GM12878 (cell line): ENCODE measurements at regions not wholly inside any gene's neighbourhood (a gene's known extent, or its start where the extent isn't known, plus 50 kb on each side); places are given as distances from the start of the nearest gene placed in this dataset.

Experiments
- ATAC-seq: fragments of 200-7000 bp; cut with Tn5 transposase; 3 replicates; pipeline ENCODE4 v1.9.1; 2020; ENCODE audit warnings: mild to moderate bottlenecking, moderate library complexity
- BruUV-seq: library from RNA; stranded (reverse); fragments of 400-500 nt; replicated peaks from 2 replicates; lab custom pipeline; 2021; lab: Mats Ljungman, UMichigan
- CTCF ChIA-PET: fragments of 300-600 bp; sonication (Branson Sonifier 250); formaldehyde crosslinking; extraction: SDS; loops from one replicate; lab custom pipeline; 2021; ENCODE audit warnings: inconsistent platforms; lab: Yijun Ruan, JAX
- POLR2A ChIA-PET: fragments of 350-600 bp; formaldehyde crosslinking; extraction: SDS; loops from one replicate; lab custom pipeline; 2021; ENCODE audit warnings: inconsistent platforms; lab: Charles Lee
- RAD21 ChIA-PET: fragments of 300-600 bp; sonication (Branson Sonifier 250); formaldehyde crosslinking; loops from one replicate; lab custom pipeline; 2023; ENCODE audit warnings: antibody characterized with exemption; ENCODE audit not compliant: unreplicated experiment; lab: Charles Lee
- SMC1A ChIA-PET: fragments of 300-600 bp; sonication (Branson Sonifier 250); formaldehyde crosslinking; loops from one replicate; lab custom pipeline; 2023; ENCODE audit not compliant: unreplicated experiment, uncharacterized antibody; lab: Charles Lee
- DNase-seq: peaks from one replicate; pipeline ENCODE4 v3.0.0-alpha.2; 2011; ENCODE audit warnings: low read depth, low spot score
- FAIRE-seq: peaks from 3 replicates; lab custom pipeline; 2011; peaks lifted over from hg19 to GRCh38; lab: Jason Lieb, UNC
- H2AFZ ChIP-seq: 2 replicates; pipeline ENCODE4 v1.6.0; 2011; ENCODE audit warnings: low read depth, low read length, control low read depth; ENCODE audit not compliant: control insufficient read depth
- H3K27ac ChIP-seq: 2 replicates; pipeline ENCODE4 v1.5.1; 2011; ENCODE audit warnings: control low read depth; ENCODE audit not compliant: control insufficient read depth, insufficient read depth
- H3K27me3 ChIP-seq, 2 experiments: replicated peaks in 1 of 2; 2 replicates each; pipeline versions ENCODE4 v1.6.0 to v1.6.1; 2011; ENCODE audit warnings: low read length in 1 of 2; ENCODE audit not compliant: control insufficient read depth in 2 of 2, insufficient read depth in 2 of 2
- H3K36me3 ChIP-seq, 2 experiments: 2 replicates each; pipeline ENCODE4 v1.5.1; 2011; ENCODE audit warnings: low read length in 1 of 2; ENCODE audit not compliant: control insufficient read depth in 2 of 2, insufficient read depth in 2 of 2
- H3K4me1 ChIP-seq: 2 replicates; pipeline ENCODE4 v1.6.1; 2011; ENCODE audit warnings: mild to moderate bottlenecking, low read length, moderate library complexity, mixed read lengths; ENCODE audit not compliant: control insufficient read depth, insufficient read depth
- H3K4me2 ChIP-seq: 2 replicates; pipeline ENCODE4 v1.6.0; 2011; ENCODE audit warnings: control low read depth; ENCODE audit not compliant: control insufficient read depth, insufficient read depth
- H3K4me3 ChIP-seq: fragments of 200-600 bp; sonication (generic); 2 replicates; pipeline ENCODE4 v1.5.1; 2016
- H3K79me2 ChIP-seq: 2 replicates; pipeline ENCODE4 v1.6.0; 2011; ENCODE audit warnings: low read length; ENCODE audit not compliant: control insufficient read depth, insufficient read depth
- H3K9ac ChIP-seq: 2 replicates; pipeline ENCODE4 v1.8.0; 2011; ENCODE audit warnings: low read length, control low read depth, mixed read lengths; ENCODE audit not compliant: control insufficient read depth, insufficient read depth
- H3K9me3 ChIP-seq: replicated peaks from 3 replicates; pipeline ENCODE4 v1.5.1; 2011; ENCODE audit warnings: mild to moderate bottlenecking, low read length; ENCODE audit not compliant: control insufficient read depth, insufficient read depth
- H4K20me1 ChIP-seq: 2 replicates; pipeline ENCODE4 v1.6.0; 2011; ENCODE audit not compliant: control insufficient read depth, insufficient read depth
- ASH2L ChIP-seq: fragments of 300-600, 200-600 bp; sonication (generic); IDR thresholded peaks from 2 replicates; pipeline ENCODE4 v1.6.1; 2017; ENCODE audit warnings: low read depth, mild to moderate bottlenecking, borderline replicate concordance
- CBX5 ChIP-seq: sonication (generic); IDR thresholded peaks from 2 replicates; pipeline ENCODE4 v1.6.1; 2016; ENCODE audit warnings: low read depth, moderate library complexity, mild to moderate bottlenecking, inconsistent platforms
- CTCF ChIP-seq, 3 experiments: IDR thresholded peaks in 2 of 3; conservative IDR thresholded peaks in 1 of 3; 2 replicates each; pipeline ENCODE4 v1.5.1; 2011; ENCODE audit warnings: low read depth in 3 of 3, low read length in 3 of 3, mild to moderate bottlenecking in 3 of 3, control low read depth in 2 of 3, moderate library complexity in 2 of 3, inconsistent platforms in 1 of 3, mixed read lengths in 1 of 3; ENCODE audit not compliant: control insufficient read depth in 2 of 3, insufficient read depth in 1 of 3; ENCODE audit errors: extremely low read depth in 1 of 3
- DPF2 ChIP-seq: fragments of 450-650 bp; IDR thresholded peaks from 2 replicates; pipeline ENCODE4 v1.6.1; 2017; ENCODE audit warnings: mild to moderate bottlenecking
- ESRRA ChIP-seq: IDR thresholded peaks from 2 replicates; pipeline ENCODE4 v1.6.1; 2012; ENCODE audit warnings: mild to moderate bottlenecking, low read length, improper control_type of control experiment
- ETV6 ChIP-seq, 2 experiments: fragments of 450-650 bp in 1 of 2; IDR thresholded peaks in 1 of 2; conservative IDR thresholded peaks in 1 of 2; 2 replicates each; pipeline ENCODE4 v1.6.1; 2014; ENCODE audit warnings: antibody characterized with exemption in 1 of 2, borderline replicate concordance in 1 of 2, low read depth in 1 of 2, mild to moderate bottlenecking in 1 of 2, moderate library complexity in 1 of 2
- KDM1A ChIP-seq: fragments of 200-600 bp; sonication (generic); IDR thresholded peaks from 2 replicates; pipeline ENCODE4 v1.6.1; 2016; ENCODE audit warnings: borderline replicate concordance
- MTA3 ChIP-seq: IDR thresholded peaks from 2 replicates; pipeline ENCODE4 v1.6.1; 2012; ENCODE audit warnings: low read length, inconsistent platforms, borderline replicate concordance
- NFYB ChIP-seq: IDR thresholded peaks from 2 replicates; pipeline ENCODE4 v1.6.1; 2011; ENCODE audit warnings: low read depth, mild to moderate bottlenecking, low read length, improper control_type of control experiment, moderate library complexity; ENCODE audit not compliant: insufficient read depth
- PAX8 ChIP-seq: fragments of 450-650 bp; IDR thresholded peaks from 2 replicates; pipeline ENCODE4 v1.6.1; 2017; ENCODE audit warnings: mild to moderate bottlenecking, moderate library complexity
- RAD51 ChIP-seq: fragments of 450-650 bp; IDR thresholded peaks from 2 replicates; pipeline ENCODE4 v1.6.1; 2016; ENCODE audit warnings: moderate library complexity, mild to moderate bottlenecking, inconsistent platforms
- STAT3 ChIP-seq: IDR thresholded peaks from 2 replicates; pipeline ENCODE4 v1.6.1; 2011; ENCODE audit warnings: low read depth, low read length, improper control_type of control experiment
- SUPT20H ChIP-seq: IDR thresholded peaks from 2 replicates; pipeline ENCODE4 v1.6.1; 2011; ENCODE audit warnings: low read depth, mild to moderate bottlenecking, low read length, moderate library complexity, borderline replicate concordance; ENCODE audit not compliant: control insufficient read depth
- ZNF687 ChIP-seq: fragments of 450-650 bp; IDR thresholded peaks from 2 replicates; pipeline ENCODE4 v1.6.1; 2017; ENCODE audit warnings: mild to moderate bottlenecking, moderate library complexity
- ZZZ3 ChIP-seq: IDR thresholded peaks from 2 replicates; pipeline ENCODE4 v1.6.1; 2011; ENCODE audit warnings: low read depth; ENCODE audit not compliant: control insufficient read depth, insufficient read length
- WGBS: methylation state at CpG from one replicate; pipeline ENCODE4 v1.1.6; 2016; ENCODE audit warnings: low lambda C conversion rate; ENCODE audit not compliant: insufficient replicate concordance, insufficient coverage; ENCODE audit errors: missing lambda C conversion rate; 5-methylcytosine and 5-hydroxymethylcytosine counted together
- in situ Hi-C: fragments of 300-500 bp; cut with MboI; formaldehyde crosslinking; loops from 9 replicates; pipeline ENCODE4 v1.14.3; 2018; ENCODE audit warnings: mixed read lengths
- intact Hi-C: fragments of 100-400 bp; cut with micrococcal nuclease; formaldehyde crosslinking; loops from one replicate; pipeline ENCODE4 v1.14.2; 2022; ENCODE audit not compliant: unreplicated experiment
- TF ChIP-seq, protein P1 (sequence below): IDR thresholded peaks from 2 replicates; pipeline ENCODE4 v1.6.1; 2011; ENCODE audit warnings: mild to moderate bottlenecking, low read depth, low read length, moderate library complexity; ENCODE audit not compliant: insufficient replicate concordance
- TF ChIP-seq, protein P2 (sequence below): fragments of 450-650 bp; IDR thresholded peaks from 2 replicates; pipeline ENCODE4 v1.6.1; 2016; ENCODE audit warnings: mild to moderate bottlenecking

- RAD21 ChIA-PET: no interaction called here
- H3K9ac ChIP-seq: no peak overlapping the region
Observed at GRCh38 chrX:20434986-20435385, 168.3 kb upstream of the RPS6KA3 start.

More at GRCh38 chrX:20434986-20435385, 168.3 kb upstream of the RPS6KA3 start:
- in situ Hi-C loops: no loop called here
- Histone ChIP-seq H3K79me2 (no peaks in the 10 kb centered on the region), H3K4me3 (no peak overlapping the region), H3K4me1 (peaks cover 6% of the 10 kb centered on the region), H3K27me3 (no peaks in the 10 kb centered on the region), H3K36me3 (no peaks in the 10 kb centered on the region), H3K27ac (no peak overlapping the region), H3K9me3 (no peaks in the 10 kb centered on the region), H2AFZ (no peak overlapping the region), H3K4me2 (no peak overlapping the region), H4K20me1 (no peaks in the 10 kb centered on the region)
- FAIRE-seq (no peak), ATAC-seq (no peak), DNase-seq (no peak)
- ChIA-PET SMC1A (interaction anchor here (0.9 to 3.9 kb wide), 2 partner anchors 16 to 192 kb away, joined by 3 to 9 read pairs; no protein-coding TSS in a partner anchor), POLR2A (no interaction called here), CTCF (interaction anchor here (1.3 kb wide), 1 partner anchor 11 kb away, joined by 3 read pairs; no protein-coding TSS in a partner anchor)
- TF ChIP-seq KDM1A: no peak
- TF ChIP-seq DPF2: no peak
- TF ChIP-seq PAX8: no peak
- TF ChIP-seq, protein P1, sequence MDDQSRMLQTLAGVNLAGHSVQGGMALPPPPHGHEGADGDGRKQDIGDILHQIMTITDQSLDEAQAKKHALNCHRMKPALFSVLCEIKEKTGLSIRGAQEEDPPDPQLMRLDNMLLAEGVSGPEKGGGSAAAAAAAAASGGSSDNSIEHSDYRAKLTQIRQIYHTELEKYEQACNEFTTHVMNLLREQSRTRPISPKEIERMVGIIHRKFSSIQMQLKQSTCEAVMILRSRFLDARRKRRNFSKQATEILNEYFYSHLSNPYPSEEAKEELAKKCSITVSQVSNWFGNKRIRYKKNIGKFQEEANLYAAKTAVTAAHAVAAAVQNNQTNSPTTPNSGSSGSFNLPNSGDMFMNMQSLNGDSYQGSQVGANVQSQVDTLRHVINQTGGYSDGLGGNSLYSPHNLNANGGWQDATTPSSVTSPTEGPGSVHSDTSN: no peak
- no peak for TF ChIP-seq RAD51
- TF ChIP-seq SUPT20H: no peak
- TF ChIP-seq MTA3: no peak
- no peak for TF ChIP-seq ZZZ3
- TF ChIP-seq NFYB: no peak
- TF ChIP-seq CTCF (IDR thresholded peaks at IDR 0.05 in 2 of 3, conservative IDR thresholded peaks at IDR 0.05 in 1 of 3; ENCODE audit: control insufficient read depth in 2 of 3, extremely low read depth in 1 of 3, insufficient read depth in 1 of 3, low read depth in 3 of 3, low read length in 3 of 3): no peak
- no peak for TF ChIP-seq ASH2L
- TF ChIP-seq ETV6 (conservative IDR thresholded peaks at IDR 0.05 in 1 of 2, IDR thresholded peaks at IDR 0.05 in 1 of 2; ENCODE audit: borderline replicate concordance in 1 of 2, low read depth in 1 of 2): no peak
- TF ChIP-seq STAT3: no peak
- TF ChIP-seq CBX5: no peak
- TF ChIP-seq ESRRA: no peak
- TF ChIP-seq ZNF687: no peak
- TF ChIP-seq, protein P2, sequence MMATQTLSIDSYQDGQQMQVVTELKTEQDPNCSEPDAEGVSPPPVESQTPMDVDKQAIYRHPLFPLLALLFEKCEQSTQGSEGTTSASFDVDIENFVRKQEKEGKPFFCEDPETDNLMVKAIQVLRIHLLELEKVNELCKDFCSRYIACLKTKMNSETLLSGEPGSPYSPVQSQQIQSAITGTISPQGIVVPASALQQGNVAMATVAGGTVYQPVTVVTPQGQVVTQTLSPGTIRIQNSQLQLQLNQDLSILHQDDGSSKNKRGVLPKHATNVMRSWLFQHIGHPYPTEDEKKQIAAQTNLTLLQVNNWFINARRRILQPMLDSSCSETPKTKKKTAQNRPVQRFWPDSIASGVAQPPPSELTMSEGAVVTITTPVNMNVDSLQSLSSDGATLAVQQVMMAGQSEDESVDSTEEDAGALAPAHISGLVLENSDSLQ: no peak
- WGBS: 35% methylated on average over 3 of the region's 3 CpGs
- no TSS peak for BruUV-seq
- intact Hi-C loops: no loop called here
